H1 (cell line): ENCODE measurements at regions not wholly inside any gene's neighbourhood (a gene's known extent, or its start where the extent isn't known, plus 50 kb on each side); places are given as distances from the start of the nearest gene placed in this dataset.

Experiments used
- GTF2F1 ChIP-seq: IDR thresholded peaks from 2 replicates; pipeline ENCODE4 v1.6.1; 2012; ENCODE audit warnings: low read depth, low read length, improper control_type of control experiment, borderline replicate concordance
- POLR2AphosphoS5 ChIP-seq: IDR thresholded peaks from 2 replicates; pipeline ENCODE4 v1.6.1; 2011; ENCODE audit warnings: low read depth, low read length
- RFX5 ChIP-seq: IDR thresholded peaks from 2 replicates; pipeline ENCODE4 v1.6.1; 2011; ENCODE audit warnings: low read depth, low read length, improper control_type of control experiment, borderline replicate concordance
- TAF1 ChIP-seq: IDR thresholded peaks from 2 replicates; pipeline ENCODE4 v1.6.1; 2011; ENCODE audit warnings: mild to moderate bottlenecking, low read depth, low read length
- TF ChIP-seq, protein P1 (sequence below): IDR thresholded peaks from 2 replicates; pipeline ENCODE4 v1.6.1; 2012; ENCODE audit warnings: inconsistent platforms
- TF ChIP-seq, protein P2 (sequence below): IDR thresholded peaks from 2 replicates; pipeline ENCODE4 v1.6.1; 2011; ENCODE audit warnings: low read length, improper control_type of control experiment
- TF ChIP-seq, protein P3 (sequence below), 3 experiments: IDR thresholded peaks; 1 replicate in 2 of 3; 2 replicates in 1 of 3; pipeline versions ENCODE4 v1.5.1 to v1.6.1; 2011; ENCODE audit warnings: low read length in 3 of 3, mild to moderate bottlenecking in 3 of 3, inconsistent platforms in 2 of 3, low read depth in 1 of 3, moderate library complexity in 1 of 3; ENCODE audit not compliant: insufficient read depth in 1 of 3; ENCODE audit errors: control extremely low read depth in 1 of 3

DNA sequence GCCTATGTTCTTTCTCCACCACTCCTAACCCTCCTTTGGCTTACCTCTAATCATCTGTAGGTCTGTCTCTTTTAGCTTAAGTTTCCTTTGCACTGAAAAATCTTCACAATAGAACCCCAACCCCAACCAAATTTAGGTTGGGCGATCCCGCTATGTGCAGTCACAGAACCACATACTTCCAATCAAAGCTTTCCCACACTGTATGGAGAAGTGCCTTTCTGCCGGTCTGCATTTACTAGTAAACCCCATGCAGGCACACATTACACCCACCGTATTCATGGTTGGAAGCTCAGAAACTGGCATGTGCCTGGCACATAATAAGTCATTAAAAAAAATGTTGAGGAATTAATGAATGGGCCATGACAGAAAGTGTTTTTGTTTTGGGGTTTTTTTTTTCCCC lies 158.4 kb downstream of the KLF12 start:
- TF ChIP-seq, protein P1, sequence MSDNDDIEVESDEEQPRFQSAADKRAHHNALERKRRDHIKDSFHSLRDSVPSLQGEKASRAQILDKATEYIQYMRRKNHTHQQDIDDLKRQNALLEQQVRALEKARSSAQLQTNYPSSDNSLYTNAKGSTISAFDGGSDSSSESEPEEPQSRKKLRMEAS, result no peak
- TF ChIP-seq POLR2AphosphoS5, result no peak
- no peak for TF ChIP-seq TAF1
- TF ChIP-seq RFX5, result no peak
- no peak for TF ChIP-seq GTF2F1
- TF ChIP-seq, protein P2, sequence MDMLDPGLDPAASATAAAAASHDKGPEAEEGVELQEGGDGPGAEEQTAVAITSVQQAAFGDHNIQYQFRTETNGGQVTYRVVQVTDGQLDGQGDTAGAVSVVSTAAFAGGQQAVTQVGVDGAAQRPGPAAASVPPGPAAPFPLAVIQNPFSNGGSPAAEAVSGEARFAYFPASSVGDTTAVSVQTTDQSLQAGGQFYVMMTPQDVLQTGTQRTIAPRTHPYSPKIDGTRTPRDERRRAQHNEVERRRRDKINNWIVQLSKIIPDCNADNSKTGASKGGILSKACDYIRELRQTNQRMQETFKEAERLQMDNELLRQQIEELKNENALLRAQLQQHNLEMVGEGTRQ, result no peak
- TF ChIP-seq, protein P3, sequence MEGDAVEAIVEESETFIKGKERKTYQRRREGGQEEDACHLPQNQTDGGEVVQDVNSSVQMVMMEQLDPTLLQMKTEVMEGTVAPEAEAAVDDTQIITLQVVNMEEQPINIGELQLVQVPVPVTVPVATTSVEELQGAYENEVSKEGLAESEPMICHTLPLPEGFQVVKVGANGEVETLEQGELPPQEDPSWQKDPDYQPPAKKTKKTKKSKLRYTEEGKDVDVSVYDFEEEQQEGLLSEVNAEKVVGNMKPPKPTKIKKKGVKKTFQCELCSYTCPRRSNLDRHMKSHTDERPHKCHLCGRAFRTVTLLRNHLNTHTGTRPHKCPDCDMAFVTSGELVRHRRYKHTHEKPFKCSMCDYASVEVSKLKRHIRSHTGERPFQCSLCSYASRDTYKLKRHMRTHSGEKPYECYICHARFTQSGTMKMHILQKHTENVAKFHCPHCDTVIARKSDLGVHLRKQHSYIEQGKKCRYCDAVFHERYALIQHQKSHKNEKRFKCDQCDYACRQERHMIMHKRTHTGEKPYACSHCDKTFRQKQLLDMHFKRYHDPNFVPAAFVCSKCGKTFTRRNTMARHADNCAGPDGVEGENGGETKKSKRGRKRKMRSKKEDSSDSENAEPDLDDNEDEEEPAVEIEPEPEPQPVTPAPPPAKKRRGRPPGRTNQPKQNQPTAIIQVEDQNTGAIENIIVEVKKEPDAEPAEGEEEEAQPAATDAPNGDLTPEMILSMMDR (IDR thresholded peaks at IDR 0.05; ENCODE audit: control extremely low read depth in 1 of 3, insufficient read depth in 1 of 3, low read depth in 1 of 3, low read length in 3 of 3), result no peak
